ENCODE measurements at regions not wholly inside any gene's neighbourhood (a gene's known extent, or its start where the extent isn't known, plus 50 kb on each side); places are given as distances from the start of the nearest gene placed in this dataset.

DNA sequence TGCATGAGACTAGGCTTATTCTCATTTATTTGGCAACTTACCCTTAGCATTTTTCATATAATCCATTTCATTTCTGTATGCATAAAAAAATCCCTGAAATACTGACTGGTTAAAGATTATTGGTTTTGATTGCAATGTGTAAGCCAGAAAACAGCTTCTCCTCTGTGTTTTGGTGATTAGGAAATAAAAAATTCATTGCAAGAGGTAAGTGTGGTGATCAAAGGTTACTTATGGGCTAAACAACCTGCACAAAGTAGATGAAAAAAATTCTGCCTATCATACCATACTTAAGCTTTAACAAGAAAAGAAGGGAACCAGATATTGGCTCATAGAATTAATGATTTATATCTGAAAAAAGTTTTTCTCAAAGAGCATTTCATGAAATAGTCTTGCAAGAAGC lies 64.0 kb upstream of the TMEM168 start:
- no peak overlapping the region for H3K4me3 ChIP-seq (ENCODE audit: low read depth, poor library complexity, severe bottlenecking)
- intact Hi-C loops (cut with DNase I; ENCODE audit: low total_unique reads): no loop called here
- no peak for DNase-seq (ENCODE audit: low spot score in 2 of 2)
- no peak for TF ChIP-seq POLR2A (IDR thresholded peaks at IDR 0.05)
- TF ChIP-seq, protein P1, sequence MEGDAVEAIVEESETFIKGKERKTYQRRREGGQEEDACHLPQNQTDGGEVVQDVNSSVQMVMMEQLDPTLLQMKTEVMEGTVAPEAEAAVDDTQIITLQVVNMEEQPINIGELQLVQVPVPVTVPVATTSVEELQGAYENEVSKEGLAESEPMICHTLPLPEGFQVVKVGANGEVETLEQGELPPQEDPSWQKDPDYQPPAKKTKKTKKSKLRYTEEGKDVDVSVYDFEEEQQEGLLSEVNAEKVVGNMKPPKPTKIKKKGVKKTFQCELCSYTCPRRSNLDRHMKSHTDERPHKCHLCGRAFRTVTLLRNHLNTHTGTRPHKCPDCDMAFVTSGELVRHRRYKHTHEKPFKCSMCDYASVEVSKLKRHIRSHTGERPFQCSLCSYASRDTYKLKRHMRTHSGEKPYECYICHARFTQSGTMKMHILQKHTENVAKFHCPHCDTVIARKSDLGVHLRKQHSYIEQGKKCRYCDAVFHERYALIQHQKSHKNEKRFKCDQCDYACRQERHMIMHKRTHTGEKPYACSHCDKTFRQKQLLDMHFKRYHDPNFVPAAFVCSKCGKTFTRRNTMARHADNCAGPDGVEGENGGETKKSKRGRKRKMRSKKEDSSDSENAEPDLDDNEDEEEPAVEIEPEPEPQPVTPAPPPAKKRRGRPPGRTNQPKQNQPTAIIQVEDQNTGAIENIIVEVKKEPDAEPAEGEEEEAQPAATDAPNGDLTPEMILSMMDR (IDR thresholded peaks at IDR 0.05): no peak

DNA sequence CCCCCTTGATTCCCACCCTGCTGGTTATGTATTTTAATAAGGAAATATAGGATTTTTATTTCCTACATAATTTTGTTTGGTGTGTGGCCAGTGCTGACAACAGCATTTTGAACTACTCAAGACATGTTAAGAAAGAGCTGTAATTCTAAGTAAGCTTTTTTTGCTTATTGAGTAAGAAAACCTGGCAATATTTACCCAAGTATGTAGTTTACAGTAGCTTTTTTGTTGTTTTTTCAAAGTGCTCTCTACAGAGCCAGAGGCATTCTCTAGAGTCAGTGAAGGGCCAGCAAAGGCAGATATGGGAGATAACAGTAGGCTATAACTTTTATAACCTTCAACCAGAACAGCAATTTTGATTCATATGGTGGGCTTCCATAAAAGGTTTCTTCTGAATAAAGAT lies 63.2 kb upstream of the TMEM168 start:
- DNase-seq (ENCODE audit: low spot score in 2 of 2): no peak
- TF ChIP-seq, protein P1 (IDR thresholded peaks at IDR 0.05): no peak
- no peak for TF ChIP-seq POLR2A (IDR thresholded peaks at IDR 0.05)
- no peak overlapping the region for H3K4me3 ChIP-seq (ENCODE audit: low read depth, poor library complexity, severe bottlenecking)
- intact Hi-C loops (cut with DNase I; ENCODE audit: low total_unique reads): no loop called here

DNA sequence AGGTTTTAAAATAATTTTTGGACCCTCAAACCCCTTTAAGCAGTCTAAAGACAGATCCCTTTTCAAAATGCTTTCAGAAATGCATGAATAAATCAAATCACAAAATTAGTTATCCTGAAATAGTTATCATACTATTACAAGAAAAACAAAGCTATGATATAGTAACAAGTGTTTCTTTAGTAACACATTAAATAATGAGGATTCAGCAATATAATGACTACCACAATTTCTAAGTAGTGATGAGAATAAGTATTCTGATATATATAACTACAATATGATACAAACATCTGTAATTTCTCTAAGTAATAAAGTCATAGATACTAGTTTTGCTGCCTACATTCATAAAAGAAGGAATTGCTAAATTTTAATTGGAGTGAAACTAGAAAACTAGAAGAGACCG lies 53.0 kb upstream of the TMEM168 start:
- 90 to 100% methylated on average over 1 of the region's 1 CpG for WGBS, 2 donors
- no peak overlapping the region for H3K4me3 ChIP-seq (ENCODE audit: low read depth, poor library complexity, severe bottlenecking)
- no peak for TF ChIP-seq POLR2A (IDR thresholded peaks at IDR 0.05)
- TF ChIP-seq, protein P1 (IDR thresholded peaks at IDR 0.05): no peak
- intact Hi-C loops (cut with DNase I; ENCODE audit: low total_unique reads): no loop called here
- DNase-seq (ENCODE audit: low spot score in 2 of 2): no peak
